IMR-90 (cell line): ENCODE measurements at regions not wholly inside any gene's neighbourhood (a gene's known extent, or its start where the extent isn't known, plus 50 kb on each side); places are given as distances from the start of the nearest gene placed in this dataset.

Experiments used
- ATAC-seq: fragments of 200-7000 bp; cut with Tn5 transposase; 2 replicates; pipeline ENCODE4 v1.9.1; 2020; ENCODE audit warnings: low read depth, mild to moderate bottlenecking, moderate library complexity
- BruUV-seq: library from RNA; stranded (reverse); fragments of 400-500 nt; replicated peaks from 2 replicates; lab custom pipeline; 2021; lab: Mats Ljungman, UMichigan
- CTCF ChIA-PET: fragments of 300-600 bp; formaldehyde crosslinking; extraction: SDS; loops from one replicate; lab custom pipeline; 2021; ENCODE audit warnings: antibody characterized with exemption; lab: Yijun Ruan, JAX
- POLR2A ChIA-PET: fragments of 300-600 bp; sonication (Branson Sonifier 250); formaldehyde crosslinking; loops from one replicate; lab custom pipeline; 2022; ENCODE audit warnings: antibody characterized with exemption; ENCODE audit not compliant: unreplicated experiment; lab: Charles Lee
- DNase-seq: peaks from one replicate; pipeline ENCODE4 v3.0.0; 2013
- H2AFZ ChIP-seq: replicated peaks from 2 replicates; pipeline ENCODE3; 2013; ENCODE audit warnings: low read length, mild to moderate bottlenecking; ENCODE audit not compliant: poor library complexity
- H2AK5ac ChIP-seq: 2 replicates; pipeline ENCODE4 v1.6.1; 2013; ENCODE audit warnings: low read depth, low read length, inconsistent platforms
- H2AK9ac ChIP-seq: replicated peaks from 2 replicates; pipeline ENCODE3; 2013; ENCODE audit warnings: mild to moderate bottlenecking, low read depth, low read length, moderate library complexity; ENCODE audit not compliant: poor library complexity
- H2BK120ac ChIP-seq: 2 replicates; pipeline ENCODE4 v1.6.1; 2013; ENCODE audit warnings: low read depth, low read length, inconsistent platforms
- H2BK15ac ChIP-seq: 3 replicates; pipeline ENCODE4 v1.6.1; 2013; ENCODE audit warnings: low read depth, low read length, inconsistent platforms
- H2BK20ac ChIP-seq: 2 replicates; pipeline ENCODE4 v1.6.1; 2013; ENCODE audit warnings: low read depth, mild to moderate bottlenecking, inconsistent platforms, low read length, moderate library complexity
- H2BK5ac ChIP-seq: 2 replicates; pipeline ENCODE4 v1.6.1; 2013; ENCODE audit warnings: mild to moderate bottlenecking, low read depth, low read length, inconsistent platforms; ENCODE audit not compliant: poor library complexity, severe bottlenecking
- H3K14ac ChIP-seq: replicated peaks from 2 replicates; pipeline ENCODE4 v1.6.1; 2013; ENCODE audit warnings: low read depth, low read length, inconsistent platforms
- H3K18ac ChIP-seq: 2 replicates; pipeline ENCODE4 v1.6.1; 2013; ENCODE audit warnings: low read depth, low read length, control low read depth
- H3K23ac ChIP-seq: 2 replicates; pipeline ENCODE4 v1.6.1; 2013; ENCODE audit warnings: low read depth, low read length, inconsistent platforms
- H3K27ac ChIP-seq: 2 replicates; pipeline ENCODE4 v1.5.1; 2013; ENCODE audit warnings: mild to moderate bottlenecking, control low read depth, low read length; ENCODE audit not compliant: insufficient read depth
- H3K27me3 ChIP-seq: 2 replicates; pipeline ENCODE4 v1.6.1; 2013; ENCODE audit warnings: low read length; ENCODE audit not compliant: control insufficient read depth, insufficient read depth
- H3K36me3 ChIP-seq: 2 replicates; pipeline ENCODE4 v1.6.1; 2013; ENCODE audit warnings: low read length, mixed read lengths; ENCODE audit not compliant: control insufficient read depth, insufficient read depth
- H3K4ac ChIP-seq: 2 replicates; pipeline ENCODE4 v1.6.1; 2013; ENCODE audit warnings: low read depth, low read length, inconsistent platforms
- H3K4me1 ChIP-seq: 2 replicates; pipeline ENCODE4 v1.6.1; 2013; ENCODE audit warnings: low read length, mixed read lengths; ENCODE audit not compliant: control insufficient read depth, insufficient read depth
- H3K4me2 ChIP-seq: 2 replicates; pipeline ENCODE4 v1.6.1; 2013; ENCODE audit warnings: low read depth, mild to moderate bottlenecking, control low read depth, low read length, moderate library complexity
- H3K4me3 ChIP-seq: 2 replicates; pipeline ENCODE4 v1.5.1; 2013; ENCODE audit warnings: low read depth, mild to moderate bottlenecking, control low read depth, low read length, moderate library complexity; ENCODE audit not compliant: insufficient read depth
- H3K56ac ChIP-seq: 2 replicates; pipeline ENCODE4 v1.6.1; 2013; ENCODE audit warnings: low read length, inconsistent platforms; ENCODE audit not compliant: insufficient read depth; ENCODE audit errors: extremely low read depth
- H3K79me1 ChIP-seq, 2 experiments: 2 replicates each; pipeline ENCODE4 v1.6.1; 2013; ENCODE audit warnings: low read length in 2 of 2, inconsistent platforms in 1 of 2, low read depth in 1 of 2
- H3K9ac ChIP-seq: 2 replicates; pipeline ENCODE4 v1.6.1; 2013; ENCODE audit warnings: low read depth, low read length, control low read depth
- H3K9me1 ChIP-seq: 2 replicates; pipeline ENCODE4 v1.6.1; 2013; ENCODE audit warnings: low read length, inconsistent platforms; ENCODE audit not compliant: insufficient read depth
- H3K9me3 ChIP-seq: 2 replicates; pipeline ENCODE4 v1.6.1; 2013; ENCODE audit warnings: low read length; ENCODE audit not compliant: control insufficient read depth, insufficient read depth
- H4K20me1 ChIP-seq: 2 replicates; pipeline ENCODE4 v1.6.1; 2013; ENCODE audit warnings: low read length, inconsistent platforms; ENCODE audit not compliant: insufficient read depth
- H4K5ac ChIP-seq: 2 replicates; pipeline ENCODE4 v1.6.1; 2013; ENCODE audit warnings: mild to moderate bottlenecking, low read depth, low read length, control low read depth
- H4K8ac ChIP-seq, 2 experiments: 2 replicates each; pipeline ENCODE4 v1.6.1; 2013; ENCODE audit warnings: low read depth in 2 of 2, low read length in 2 of 2, control low read depth in 1 of 2, inconsistent platforms in 1 of 2
- H4K91ac ChIP-seq: 2 replicates; pipeline ENCODE4 v1.6.1; 2013; ENCODE audit warnings: low read depth, low read length, inconsistent platforms; ENCODE audit not compliant: insufficient read depth
- BHLHE40 ChIP-seq: fragments of 150-350 bp; IDR thresholded peaks from 2 replicates; pipeline ENCODE4 v1.6.1; 2016; ENCODE audit warnings: mild to moderate bottlenecking, low read depth, low read length
- CHD1 ChIP-seq: IDR thresholded peaks from 2 replicates; pipeline ENCODE4 v1.6.1; 2012; ENCODE audit warnings: low read depth, low read length, improper control_type of control experiment
- FOS ChIP-seq: fragments of 150-350 bp; IDR thresholded peaks from 2 replicates; pipeline ENCODE4 v1.6.1; 2016; ENCODE audit warnings: low read depth, low read length
- MAFK ChIP-seq: IDR thresholded peaks from 2 replicates; pipeline ENCODE4 v1.6.1; 2012; ENCODE audit warnings: low read depth, low read length, improper control_type of control experiment
- MXI1 ChIP-seq: IDR thresholded peaks from 2 replicates; pipeline ENCODE4 v1.6.1; 2012; ENCODE audit warnings: low read depth, mild to moderate bottlenecking, low read length, moderate library complexity, borderline replicate concordance
- POLR2A ChIP-seq: IDR thresholded peaks from 2 replicates; pipeline ENCODE4 v1.6.1; 2012; ENCODE audit warnings: mild to moderate bottlenecking, low read depth, low read length
- RAD21 ChIP-seq: IDR thresholded peaks from 2 replicates; pipeline ENCODE4 v1.6.1; 2012; ENCODE audit warnings: low read length, improper control_type of control experiment
- RCOR1 ChIP-seq: IDR thresholded peaks from 2 replicates; pipeline ENCODE4 v1.6.1; 2012; ENCODE audit warnings: mild to moderate bottlenecking, low read length, improper control_type of control experiment; ENCODE audit not compliant: insufficient replicate concordance
- RFX5 ChIP-seq: IDR thresholded peaks from 2 replicates; pipeline ENCODE4 v1.8.0; 2012; ENCODE audit warnings: low read depth, mild to moderate bottlenecking, low read length, moderate library complexity
- SMC3 ChIP-seq: fragments of 150-350 bp; IDR thresholded peaks from 2 replicates; pipeline ENCODE4 v1.6.1; 2016; ENCODE audit warnings: low read depth, mild to moderate bottlenecking, antibody characterized with exemption, low read length, moderate library complexity
- USF2 ChIP-seq: fragments of 150-350 bp; IDR thresholded peaks from 2 replicates; pipeline ENCODE4 v1.6.1; 2017; ENCODE audit warnings: mild to moderate bottlenecking, antibody characterized with exemption, low read length, low read depth
- WGBS, 2 experiments: methylation state at CpG; one replicate each; pipeline versions ENCODE4 v1.1.5 to v1.1.7; 2013; ENCODE audit warnings: missing lambda C conversion rate in 2 of 2; ENCODE audit not compliant: insufficient read length in 1 of 2; ENCODE audit errors: extremely low coverage in 2 of 2; 5-methylcytosine and 5-hydroxymethylcytosine counted together
- dilution Hi-C: fragments of 300-500 bp; cut with HindIII; formaldehyde crosslinking; loops from one replicate; pipeline ENCODE4 v1.14.3; 2018; ENCODE audit warnings: low sequenced_read_pairs; ENCODE audit not compliant: unreplicated experiment
- in situ Hi-C: fragments of 300-500 bp; cut with MboI; formaldehyde crosslinking; loops from 3 replicates; pipeline ENCODE4 v1.14.3; 2019; ENCODE audit warnings: low sequenced_read_pairs, inconsistent platforms, mixed read lengths
- intact Hi-C: fragments of 100-400 bp; cut with micrococcal nuclease; formaldehyde crosslinking; loops from 2 replicates; pipeline ENCODE4 v1.10.0; 2022

DNA sequence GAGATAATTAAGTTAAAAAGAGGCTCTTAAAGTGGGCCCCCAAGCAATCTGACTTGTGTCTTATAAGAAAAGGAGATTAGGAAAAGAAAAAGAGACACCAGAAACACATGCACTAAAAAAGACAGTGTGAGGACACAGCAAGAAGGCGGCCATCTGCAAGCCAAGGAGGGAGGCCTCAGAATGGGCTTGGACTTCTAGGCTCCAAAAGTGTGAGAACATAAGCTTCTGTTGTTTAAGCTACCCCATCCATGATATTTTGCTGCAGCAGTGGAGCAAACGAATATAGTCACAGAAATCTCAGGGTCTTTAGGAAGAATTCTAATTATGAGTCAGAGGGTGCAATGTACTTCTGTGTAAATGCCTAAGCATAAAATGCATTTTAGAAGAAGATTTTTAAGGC lies 399.3 kb upstream of the MMADHC start:
- H2BK120ac ChIP-seq = no peak overlapping the region
- no peak overlapping the region for H2AK5ac ChIP-seq
- no CpG with 5 or more reads among the region's 2 CpGs for WGBS, 2 experiments
- H3K18ac ChIP-seq = no peak overlapping the region
- peaks cover 6% of the 10 kb centered on the region for H3K4me1 ChIP-seq
- H3K4me3 ChIP-seq = no peak overlapping the region
- no peak overlapping the region for H3K56ac ChIP-seq
- H2BK15ac ChIP-seq = no peak overlapping the region
- H3K79me1 ChIP-seq = no peaks in the 10 kb centered on the region
- no peaks in the 10 kb centered on the region for H3K9me3 ChIP-seq
- ATAC-seq = no peak
- no peaks in the 10 kb centered on the region for H4K20me1 ChIP-seq
- no peak overlapping the region for H3K4ac ChIP-seq
- dilution Hi-C loops (no loop called here), intact Hi-C loops (no loop called here), in situ Hi-C loops (no loop called here)
- H3K27ac ChIP-seq = no peak overlapping the region
- H2AK9ac ChIP-seq = no peak overlapping the region
- no peak overlapping the region for H3K14ac ChIP-seq
- no peak overlapping the region for H3K4me2 ChIP-seq
- H4K91ac ChIP-seq = no peak overlapping the region
- H3K9ac ChIP-seq = no peak overlapping the region
- POLR2A ChIA-PET = no interaction called here
- H3K9me1 ChIP-seq = 0 out of 2 replicates have a peak, but pooled peaks cover 3% of the 10 kb centered on the region
- H2AFZ ChIP-seq = no peak overlapping the region
- no peak overlapping the region for H2BK20ac ChIP-seq
- no peak overlapping the region for H2BK5ac ChIP-seq
- no peaks in the 10 kb centered on the region for H3K27me3 ChIP-seq
- H3K36me3 ChIP-seq = no peaks in the 10 kb centered on the region
- DNase-seq = no peak
- no peak overlapping the region for H3K23ac ChIP-seq
- CTCF ChIA-PET = no interaction called here
- no peak for TF ChIP-seq POLR2A
- no peak for TF ChIP-seq USF2
- no peak for TF ChIP-seq RCOR1
- TF ChIP-seq FOS = no peak
- no peak for TF ChIP-seq SMC3
- TF ChIP-seq BHLHE40 = no peak
- no peak for TF ChIP-seq RFX5
- no peak for TF ChIP-seq RAD21
- no peak for TF ChIP-seq MXI1
- TF ChIP-seq MAFK = no peak
- TF ChIP-seq CHD1 = no peak
- H4K5ac ChIP-seq = no peak overlapping the region
- no TSS peak for BruUV-seq
- no peak overlapping the region for H4K8ac ChIP-seq
